IMR-90 (cell line): ENCODE measurements at regions not wholly inside any gene's neighbourhood (a gene's known extent, or its start where the extent isn't known, plus 50 kb on each side); places are given as distances from the start of the nearest gene placed in this dataset.

ENCODE experiments used
- ATAC-seq: fragments of 200-7000 bp; cut with Tn5 transposase; 2 replicates; pipeline ENCODE4 v1.9.1; 2020; ENCODE audit warnings: low read depth, mild to moderate bottlenecking, moderate library complexity
- BruUV-seq: library from RNA; stranded (reverse); fragments of 400-500 nt; replicated peaks from 2 replicates; lab custom pipeline; 2021; lab: Mats Ljungman, UMichigan
- CTCF ChIA-PET: fragments of 300-600 bp; formaldehyde crosslinking; extraction: SDS; loops from one replicate; lab custom pipeline; 2021; ENCODE audit warnings: antibody characterized with exemption; lab: Yijun Ruan, JAX
- POLR2A ChIA-PET: fragments of 300-600 bp; sonication (Branson Sonifier 250); formaldehyde crosslinking; loops from one replicate; lab custom pipeline; 2022; ENCODE audit warnings: antibody characterized with exemption; ENCODE audit not compliant: unreplicated experiment; lab: Charles Lee
- DNase-seq: peaks from one replicate; pipeline ENCODE4 v3.0.0; 2013
- H2AFZ ChIP-seq: replicated peaks from 2 replicates; pipeline ENCODE3; 2013; ENCODE audit warnings: low read length, mild to moderate bottlenecking; ENCODE audit not compliant: poor library complexity
- H2AK5ac ChIP-seq: 2 replicates; pipeline ENCODE4 v1.6.1; 2013; ENCODE audit warnings: low read depth, low read length, inconsistent platforms
- H2AK9ac ChIP-seq: replicated peaks from 2 replicates; pipeline ENCODE3; 2013; ENCODE audit warnings: mild to moderate bottlenecking, low read depth, low read length, moderate library complexity; ENCODE audit not compliant: poor library complexity
- H2BK120ac ChIP-seq: 2 replicates; pipeline ENCODE4 v1.6.1; 2013; ENCODE audit warnings: low read depth, low read length, inconsistent platforms
- H2BK15ac ChIP-seq: 3 replicates; pipeline ENCODE4 v1.6.1; 2013; ENCODE audit warnings: low read depth, low read length, inconsistent platforms
- H2BK20ac ChIP-seq: 2 replicates; pipeline ENCODE4 v1.6.1; 2013; ENCODE audit warnings: low read depth, mild to moderate bottlenecking, inconsistent platforms, low read length, moderate library complexity
- H2BK5ac ChIP-seq: 2 replicates; pipeline ENCODE4 v1.6.1; 2013; ENCODE audit warnings: mild to moderate bottlenecking, low read depth, low read length, inconsistent platforms; ENCODE audit not compliant: poor library complexity, severe bottlenecking
- H3K14ac ChIP-seq: replicated peaks from 2 replicates; pipeline ENCODE4 v1.6.1; 2013; ENCODE audit warnings: low read depth, low read length, inconsistent platforms
- H3K18ac ChIP-seq: 2 replicates; pipeline ENCODE4 v1.6.1; 2013; ENCODE audit warnings: low read depth, low read length, control low read depth
- H3K23ac ChIP-seq: 2 replicates; pipeline ENCODE4 v1.6.1; 2013; ENCODE audit warnings: low read depth, low read length, inconsistent platforms
- H3K27ac ChIP-seq: 2 replicates; pipeline ENCODE4 v1.5.1; 2013; ENCODE audit warnings: mild to moderate bottlenecking, control low read depth, low read length; ENCODE audit not compliant: insufficient read depth
- H3K27me3 ChIP-seq: 2 replicates; pipeline ENCODE4 v1.6.1; 2013; ENCODE audit warnings: low read length; ENCODE audit not compliant: control insufficient read depth, insufficient read depth
- H3K36me3 ChIP-seq: 2 replicates; pipeline ENCODE4 v1.6.1; 2013; ENCODE audit warnings: low read length, mixed read lengths; ENCODE audit not compliant: control insufficient read depth, insufficient read depth
- H3K4ac ChIP-seq: 2 replicates; pipeline ENCODE4 v1.6.1; 2013; ENCODE audit warnings: low read depth, low read length, inconsistent platforms
- H3K4me1 ChIP-seq: 2 replicates; pipeline ENCODE4 v1.6.1; 2013; ENCODE audit warnings: low read length, mixed read lengths; ENCODE audit not compliant: control insufficient read depth, insufficient read depth
- H3K4me2 ChIP-seq: 2 replicates; pipeline ENCODE4 v1.6.1; 2013; ENCODE audit warnings: low read depth, mild to moderate bottlenecking, control low read depth, low read length, moderate library complexity
- H3K4me3 ChIP-seq: 2 replicates; pipeline ENCODE4 v1.5.1; 2013; ENCODE audit warnings: low read depth, mild to moderate bottlenecking, control low read depth, low read length, moderate library complexity; ENCODE audit not compliant: insufficient read depth
- H3K56ac ChIP-seq: 2 replicates; pipeline ENCODE4 v1.6.1; 2013; ENCODE audit warnings: low read length, inconsistent platforms; ENCODE audit not compliant: insufficient read depth; ENCODE audit errors: extremely low read depth
- H3K79me1 ChIP-seq, 2 experiments: 2 replicates each; pipeline ENCODE4 v1.6.1; 2013; ENCODE audit warnings: low read length in 2 of 2, inconsistent platforms in 1 of 2, low read depth in 1 of 2
- H3K9ac ChIP-seq: 2 replicates; pipeline ENCODE4 v1.6.1; 2013; ENCODE audit warnings: low read depth, low read length, control low read depth
- H3K9me1 ChIP-seq: 2 replicates; pipeline ENCODE4 v1.6.1; 2013; ENCODE audit warnings: low read length, inconsistent platforms; ENCODE audit not compliant: insufficient read depth
- H3K9me3 ChIP-seq: 2 replicates; pipeline ENCODE4 v1.6.1; 2013; ENCODE audit warnings: low read length; ENCODE audit not compliant: control insufficient read depth, insufficient read depth
- H4K20me1 ChIP-seq: 2 replicates; pipeline ENCODE4 v1.6.1; 2013; ENCODE audit warnings: low read length, inconsistent platforms; ENCODE audit not compliant: insufficient read depth
- H4K5ac ChIP-seq: 2 replicates; pipeline ENCODE4 v1.6.1; 2013; ENCODE audit warnings: mild to moderate bottlenecking, low read depth, low read length, control low read depth
- H4K8ac ChIP-seq, 2 experiments: 2 replicates each; pipeline ENCODE4 v1.6.1; 2013; ENCODE audit warnings: low read depth in 2 of 2, low read length in 2 of 2, control low read depth in 1 of 2, inconsistent platforms in 1 of 2
- H4K91ac ChIP-seq: 2 replicates; pipeline ENCODE4 v1.6.1; 2013; ENCODE audit warnings: low read depth, low read length, inconsistent platforms; ENCODE audit not compliant: insufficient read depth
- CEBPB ChIP-seq: IDR thresholded peaks from 2 replicates; pipeline ENCODE4 v1.6.1; 2012; ENCODE audit warnings: low read depth, low read length, improper control_type of control experiment
- CHD1 ChIP-seq: IDR thresholded peaks from 2 replicates; pipeline ENCODE4 v1.6.1; 2012; ENCODE audit warnings: low read depth, low read length, improper control_type of control experiment
- FOS ChIP-seq: fragments of 150-350 bp; IDR thresholded peaks from 2 replicates; pipeline ENCODE4 v1.6.1; 2016; ENCODE audit warnings: low read depth, low read length
- MAFK ChIP-seq: IDR thresholded peaks from 2 replicates; pipeline ENCODE4 v1.6.1; 2012; ENCODE audit warnings: low read depth, low read length, improper control_type of control experiment
- MAZ ChIP-seq: IDR thresholded peaks from 2 replicates; pipeline ENCODE4 v1.6.1; 2012; ENCODE audit warnings: low read depth, mild to moderate bottlenecking, low read length, improper control_type of control experiment, moderate library complexity, borderline replicate concordance
- MXI1 ChIP-seq: IDR thresholded peaks from 2 replicates; pipeline ENCODE4 v1.6.1; 2012; ENCODE audit warnings: low read depth, mild to moderate bottlenecking, low read length, moderate library complexity, borderline replicate concordance
- NFE2L2 ChIP-seq: fragments of 150-350 bp; IDR thresholded peaks from 2 replicates; pipeline ENCODE4 v1.6.1; 2016; ENCODE audit warnings: low read depth, mild to moderate bottlenecking, low read length
- POLR2A ChIP-seq: IDR thresholded peaks from 2 replicates; pipeline ENCODE4 v1.6.1; 2012; ENCODE audit warnings: mild to moderate bottlenecking, low read depth, low read length
- RAD21 ChIP-seq: IDR thresholded peaks from 2 replicates; pipeline ENCODE4 v1.6.1; 2012; ENCODE audit warnings: low read length, improper control_type of control experiment
- RCOR1 ChIP-seq: IDR thresholded peaks from 2 replicates; pipeline ENCODE4 v1.6.1; 2012; ENCODE audit warnings: mild to moderate bottlenecking, low read length, improper control_type of control experiment; ENCODE audit not compliant: insufficient replicate concordance
- SMC3 ChIP-seq: fragments of 150-350 bp; IDR thresholded peaks from 2 replicates; pipeline ENCODE4 v1.6.1; 2016; ENCODE audit warnings: low read depth, mild to moderate bottlenecking, antibody characterized with exemption, low read length, moderate library complexity
- WGBS, 2 experiments: methylation state at CpG; one replicate each; pipeline versions ENCODE4 v1.1.5 to v1.1.7; 2013; ENCODE audit warnings: missing lambda C conversion rate in 2 of 2; ENCODE audit not compliant: insufficient read length in 1 of 2; ENCODE audit errors: extremely low coverage in 2 of 2; 5-methylcytosine and 5-hydroxymethylcytosine counted together
- dilution Hi-C: fragments of 300-500 bp; cut with HindIII; formaldehyde crosslinking; loops from one replicate; pipeline ENCODE4 v1.14.3; 2018; ENCODE audit warnings: low sequenced_read_pairs; ENCODE audit not compliant: unreplicated experiment
- in situ Hi-C: fragments of 300-500 bp; cut with MboI; formaldehyde crosslinking; loops from 3 replicates; pipeline ENCODE4 v1.14.3; 2019; ENCODE audit warnings: low sequenced_read_pairs, inconsistent platforms, mixed read lengths
- intact Hi-C: fragments of 100-400 bp; cut with micrococcal nuclease; formaldehyde crosslinking; loops from 2 replicates; pipeline ENCODE4 v1.10.0; 2022
- TF ChIP-seq, protein P1 (sequence below): fragments of 150-350 bp; IDR thresholded peaks from 2 replicates; pipeline ENCODE4 v1.6.1; 2016; ENCODE audit warnings: low read depth, mild to moderate bottlenecking, low read length, moderate library complexity, borderline replicate concordance
- TF ChIP-seq, protein P2 (sequence below): fragments of 150-350 bp; IDR thresholded peaks from 2 replicates; pipeline ENCODE4 v1.6.1; 2017; ENCODE audit warnings: mild to moderate bottlenecking, antibody characterized with exemption, low read length, low read depth

DNA sequence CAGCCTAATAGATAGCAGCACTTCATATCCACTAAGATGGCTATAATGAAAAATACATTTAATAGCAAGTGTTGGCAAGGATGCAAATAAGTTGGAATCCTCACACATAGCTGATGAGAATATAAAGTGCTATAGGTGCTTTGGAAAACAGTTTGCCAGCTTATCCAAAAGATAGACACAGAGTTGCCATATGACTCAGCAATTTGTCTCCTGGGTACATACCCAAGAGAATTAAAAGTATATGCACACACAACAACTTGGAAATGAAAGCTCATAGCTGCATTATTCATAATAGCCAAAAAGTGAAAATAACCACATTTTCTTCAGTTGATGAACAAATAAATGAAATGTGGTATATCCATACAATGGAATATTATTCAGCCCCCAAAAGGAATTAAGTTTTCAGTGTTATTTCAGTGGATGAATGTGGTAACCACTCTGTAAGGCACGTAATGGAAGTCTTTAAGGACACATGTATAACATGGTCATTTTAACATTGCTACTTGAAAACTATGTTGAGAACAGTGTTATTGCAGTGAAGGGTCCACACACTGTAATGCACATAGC, 320.9 kb upstream of the ADGRL3 start:
- TF ChIP-seq SMC3 (no peak), NFE2L2 (peak; percentile 74), RCOR1 (no peak), CHD1 (no peak), CEBPB (no peak), MXI1 (no peak), FOS (no peak), POLR2A (no peak), MAFK (peak; percentile 14; the same call in 1 of the 2 replicates), MAZ (no peak), RAD21 (no peak)
- TF ChIP-seq, protein P1, sequence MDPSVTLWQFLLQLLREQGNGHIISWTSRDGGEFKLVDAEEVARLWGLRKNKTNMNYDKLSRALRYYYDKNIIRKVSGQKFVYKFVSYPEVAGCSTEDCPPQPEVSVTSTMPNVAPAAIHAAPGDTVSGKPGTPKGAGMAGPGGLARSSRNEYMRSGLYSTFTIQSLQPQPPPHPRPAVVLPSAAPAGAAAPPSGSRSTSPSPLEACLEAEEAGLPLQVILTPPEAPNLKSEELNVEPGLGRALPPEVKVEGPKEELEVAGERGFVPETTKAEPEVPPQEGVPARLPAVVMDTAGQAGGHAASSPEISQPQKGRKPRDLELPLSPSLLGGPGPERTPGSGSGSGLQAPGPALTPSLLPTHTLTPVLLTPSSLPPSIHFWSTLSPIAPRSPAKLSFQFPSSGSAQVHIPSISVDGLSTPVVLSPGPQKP: no peak
- TF ChIP-seq, protein P2, sequence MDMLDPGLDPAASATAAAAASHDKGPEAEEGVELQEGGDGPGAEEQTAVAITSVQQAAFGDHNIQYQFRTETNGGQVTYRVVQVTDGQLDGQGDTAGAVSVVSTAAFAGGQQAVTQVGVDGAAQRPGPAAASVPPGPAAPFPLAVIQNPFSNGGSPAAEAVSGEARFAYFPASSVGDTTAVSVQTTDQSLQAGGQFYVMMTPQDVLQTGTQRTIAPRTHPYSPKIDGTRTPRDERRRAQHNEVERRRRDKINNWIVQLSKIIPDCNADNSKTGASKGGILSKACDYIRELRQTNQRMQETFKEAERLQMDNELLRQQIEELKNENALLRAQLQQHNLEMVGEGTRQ: no peak

More for the DNA sequence above, 320.9 kb upstream of the ADGRL3 start:
- DNase-seq: no peak
- H3K79me1 ChIP-seq: no peaks in the 10 kb centered on the region
- no peak overlapping the region for H3K18ac ChIP-seq
- H3K4me2 ChIP-seq: no peak overlapping the region
- H2AK5ac ChIP-seq: no peak overlapping the region
- H2BK5ac ChIP-seq: no peak overlapping the region
- no peak overlapping the region for H3K4me3 ChIP-seq
- H2AK9ac ChIP-seq: no peak overlapping the region
- no peak overlapping the region for H3K56ac ChIP-seq
- no peaks in the 10 kb centered on the region for H3K9me1 ChIP-seq
- BruUV-seq: no TSS peak
- no peak overlapping the region for H3K4ac ChIP-seq
- no peaks in the 10 kb centered on the region for H4K20me1 ChIP-seq
- POLR2A ChIA-PET: no interaction called here
- no peak overlapping the region for H4K91ac ChIP-seq
- no peaks in the 10 kb centered on the region for H3K9me3 ChIP-seq
- H4K5ac ChIP-seq: no peak overlapping the region
- intact Hi-C loops (no loop called here), in situ Hi-C loops (no loop called here), dilution Hi-C loops (no loop called here)
- CTCF ChIA-PET: no interaction called here
- H3K23ac ChIP-seq: no peak overlapping the region
- no peak for ATAC-seq
- no peak overlapping the region for H4K8ac ChIP-seq
- no peak overlapping the region for H2AFZ ChIP-seq
- WGBS, 2 experiments: no CpG with 5 or more reads among the region's 1 CpG
- no peak overlapping the region for H2BK120ac ChIP-seq
- H2BK20ac ChIP-seq: no peak overlapping the region
- H3K36me3 ChIP-seq: no peaks in the 10 kb centered on the region
- H3K14ac ChIP-seq: no peak overlapping the region
- no peak overlapping the region for H3K9ac ChIP-seq
- H3K27me3 ChIP-seq: no peaks in the 10 kb centered on the region
- H3K4me1 ChIP-seq: no peaks in the 10 kb centered on the region
- no peak overlapping the region for H3K27ac ChIP-seq
- H2BK15ac ChIP-seq: no peak overlapping the region
